A549 (cell line): ENCODE measurements at regions not wholly inside any gene's neighbourhood (a gene's known extent, or its start where the extent isn't known, plus 50 kb on each side); places are given as distances from the start of the nearest gene placed in this dataset.

Source experiments
- ATAC-seq, 2 experiments: fragments of 200-7000 bp in 1 of 2; fragments of >200 bp in 1 of 2; cut with Nextera tagmentation in 1 of 2; cut with Tn5 transposase in 1 of 2; 3 replicates each; pipeline versions ENCODE4 v1.8.0 to v1.9.1; 2018 to 2020; ENCODE audit warnings: mild to moderate bottlenecking in 1 of 2, moderate library complexity in 1 of 2
- CTCF ChIA-PET: fragments of 300-600 bp; sonication (Branson Sonifier 250); formaldehyde crosslinking; extraction: SDS; loops from one replicate; lab custom pipeline; 2021; ENCODE audit warnings: antibody characterized with exemption, inconsistent platforms; lab: Yijun Ruan, JAX
- POLR2A ChIA-PET: fragments of 350-600 bp; formaldehyde crosslinking; extraction: SDS; loops from one replicate; lab custom pipeline; 2021; ENCODE audit warnings: antibody characterized with exemption, inconsistent platforms; lab: Yijun Ruan, JAX
- DNase-seq, 2 experiments: peaks; one replicate each; pipeline versions ENCODE4 v3.0.0 to v3.0.0-alpha.2; 2011 to 2016; ENCODE audit warnings: low read depth in 1 of 2, low spot score in 1 of 2
- FAIRE-seq: peaks from 2 replicates; lab custom pipeline; 2011; peaks lifted over from hg19 to GRCh38; lab: Jason Lieb, UNC
- H3K27ac ChIP-seq, 2 experiments: fragments of >200 bp; sonication (Bioruptor Twin); formaldehyde crosslinking; 3 replicates each; pipeline ENCODE4 v1.5.1; 2016 to 2017
- H3K4me1 ChIP-seq: fragments of >200 bp; sonication (Bioruptor Twin); formaldehyde crosslinking; 3 replicates; pipeline ENCODE4 v1.6.1; 2016
- H3K4me2 ChIP-seq: fragments of >200 bp; sonication (Bioruptor Twin); formaldehyde crosslinking; 3 replicates; pipeline ENCODE4 v1.6.1; 2016
- H3K4me3 ChIP-seq: fragments of >200 bp; sonication (Bioruptor Twin); formaldehyde crosslinking; 3 replicates; pipeline ENCODE4 v1.5.1; 2016
- H3K9me3 ChIP-seq: fragments of >200 bp; sonication (Bioruptor Twin); formaldehyde crosslinking; 3 replicates; pipeline ENCODE4 v1.6.1; 2016
- ATOH8 ChIP-seq: fragments of 250-450 bp; sonication (Bioruptor Pico); IDR thresholded peaks from 2 replicates; pipeline ENCODE4 v1.5.0; 2020; ENCODE audit warnings: low read depth, mild to moderate bottlenecking, moderate library complexity
- CBX2 ChIP-seq: fragments of 200-600 bp; sonication (generic); IDR thresholded peaks from 2 replicates; pipeline ENCODE4 v1.6.1; 2016; ENCODE audit warnings: low read depth, mild to moderate bottlenecking, borderline replicate concordance
- CBX8 ChIP-seq: fragments of 200-600 bp; sonication (generic); IDR thresholded peaks from 2 replicates; pipeline ENCODE4 v1.6.1; 2016
- CHD2 ChIP-seq: fragments of 150-350 bp; IDR thresholded peaks from 2 replicates; pipeline ENCODE4 v1.6.1; 2014; ENCODE audit warnings: low read length; ENCODE audit not compliant: partially characterized antibody
- CTCF ChIP-seq: fragments of >200 bp; sonication (Bioruptor Twin); formaldehyde crosslinking; IDR thresholded peaks from 3 replicates; pipeline ENCODE4 v1.5.1; 2016
- EHMT2 ChIP-seq: fragments of 200-600 bp; sonication (generic); IDR thresholded peaks from 2 replicates; pipeline ENCODE4 v1.6.1; 2016; ENCODE audit warnings: antibody characterized with exemption, low read depth, mild to moderate bottlenecking, moderate library complexity
- ELK1 ChIP-seq: fragments of 150-350 bp; IDR thresholded peaks from 2 replicates; pipeline ENCODE4 v1.6.1; 2014; ENCODE audit warnings: low read depth, mild to moderate bottlenecking, low read length
- FOSB ChIP-seq: fragments of 250-450 bp; sonication (Bioruptor Pico); IDR thresholded peaks from 2 replicates; pipeline ENCODE4 v1.5.0; 2020; ENCODE audit warnings: mild to moderate bottlenecking, moderate library complexity
- GATA3 ChIP-seq: IDR thresholded peaks from 2 replicates; pipeline ENCODE4 v1.6.1; 2012; ENCODE audit warnings: borderline replicate concordance
- HMGXB4 ChIP-seq: fragments of 250-450 bp; sonication (Bioruptor Pico); IDR thresholded peaks from 2 replicates; pipeline ENCODE4 v1.5.0; 2021; ENCODE audit warnings: mild to moderate bottlenecking, moderate library complexity, borderline replicate concordance
- HOXA7 ChIP-seq: fragments of 250-450 bp; sonication (Bioruptor Pico); IDR thresholded peaks from 2 replicates; pipeline ENCODE4 v1.5.0; 2020; ENCODE audit warnings: mild to moderate bottlenecking, moderate library complexity
- KDM1A ChIP-seq: fragments of 200-600 bp; sonication (generic); IDR thresholded peaks from 2 replicates; pipeline ENCODE4 v1.6.1; 2016; ENCODE audit warnings: low read depth, mild to moderate bottlenecking
- KDM5A ChIP-seq: fragments of 200-600 bp; sonication (generic); IDR thresholded peaks from 2 replicates; pipeline ENCODE4 v1.6.1; 2016; ENCODE audit warnings: antibody characterized with exemption, mild to moderate bottlenecking
- MAX ChIP-seq: IDR thresholded peaks from 2 replicates; pipeline ENCODE4 v1.6.1; 2012
- NPAS2 ChIP-seq: fragments of 250-450 bp; sonication (Bioruptor Pico); IDR thresholded peaks from 2 replicates; pipeline ENCODE4 v1.8.0; 2022; ENCODE audit warnings: mild to moderate bottlenecking, moderate library complexity, borderline replicate concordance
- NR3C1 ChIP-seq: fragments of >200 bp; sonication (Bioruptor Twin); formaldehyde crosslinking; IDR thresholded peaks from 3 replicates; pipeline ENCODE4 v1.6.1; 2017
- POLR2A ChIP-seq: IDR thresholded peaks from 2 replicates; pipeline ENCODE4 v1.6.1; 2012; ENCODE audit warnings: mild to moderate bottlenecking, low read length
- POLR2AphosphoS2 ChIP-seq: conservative IDR thresholded peaks from 2 replicates; pipeline ENCODE4 v1.6.1; 2012; ENCODE audit warnings: low read length, improper control_type of control experiment, inconsistent platforms
- RCOR1 ChIP-seq: fragments of 150-350 bp; IDR thresholded peaks from 2 replicates; pipeline ENCODE4 v1.6.1; 2014; ENCODE audit warnings: antibody characterized with exemption, low read length, low read depth
- RFX5 ChIP-seq: fragments of 450-650 bp; IDR thresholded peaks from 2 replicates; pipeline ENCODE4 v1.7.1; 2014; ENCODE audit warnings: antibody characterized with exemption, mild to moderate bottlenecking, moderate library complexity
- RNF2 ChIP-seq: fragments of 200-600 bp; sonication (generic); IDR thresholded peaks from 2 replicates; pipeline ENCODE4 v1.6.1; 2016; ENCODE audit warnings: low read depth, mild to moderate bottlenecking, antibody characterized with exemption, moderate library complexity, borderline replicate concordance
- TFCP2L1 ChIP-seq: fragments of 250-450 bp; sonication (Bioruptor Pico); IDR thresholded peaks from 2 replicates; pipeline ENCODE4 v1.5.0; 2021; ENCODE audit warnings: mild to moderate bottlenecking
- TP53 ChIP-seq: fragments of 250-450 bp; sonication (Bioruptor Pico); IDR thresholded peaks from 2 replicates; pipeline ENCODE4 v1.5.0; 2021; ENCODE audit warnings: mild to moderate bottlenecking, moderate library complexity
- ZFP36 ChIP-seq: fragments of 450-650 bp; IDR thresholded peaks from 2 replicates; pipeline ENCODE4 v1.6.1; 2014; ENCODE audit warnings: borderline replicate concordance; ENCODE audit not compliant: partially characterized antibody
- ZSCAN20 ChIP-seq: fragments of 250-450 bp; sonication (Bioruptor Pico); IDR thresholded peaks from 2 replicates; pipeline ENCODE4 v1.8.0; 2022; ENCODE audit warnings: mild to moderate bottlenecking, moderate library complexity
- WGBS: methylation state at CpG from one replicate; pipeline ENCODE4 v1.1.6; 2017; ENCODE audit errors: missing lambda C conversion rate; 5-methylcytosine and 5-hydroxymethylcytosine counted together

GRCh38 chr1:38153778-38154470 is 107.3 kb upstream of the POU3F1 start:
- WGBS, result 38% methylated on average over 12 of the region's 12 CpGs
- Histone ChIP-seq H3K9me3 (no peaks in the 10 kb centered on the region), H3K4me2 (no peak overlapping the region), H3K27ac (no peak overlapping the region)
- POLR2A ChIA-PET, result no interaction called here
- CTCF ChIA-PET, result no interaction called here
- no peak for FAIRE-seq
- ATAC-seq, result no peak
- TF ChIP-seq POLR2AphosphoS2 (no peak), ELK1 (no peak), GATA3 (no peak), NPAS2 (no peak), TP53 (no peak), RFX5 (no peak), TFCP2L1 (CRISPR knock-in tag) (no peak), ZSCAN20 (CRISPR knock-in tag) (no peak), FOSB (CRISPR knock-in tag) (no peak), ZFP36 (no peak), RNF2 (no peak), POLR2A (no peak), CHD2 (no peak), KDM5A (no peak), CBX2 (no peak), HMGXB4 (CRISPR knock-in tag) (no peak), CTCF (no peak), HOXA7 (CRISPR knock-in tag) (no peak), KDM1A (no peak), MAX (no peak)
- TF ChIP-seq, all 56 proteins: peak for 0
- Histone ChIP-seq H3K4me3 (no peak overlapping the region), H3K4me1 (no peaks in the 10 kb centered on the region)
- DNase-seq, result no peak

- no peak for DNase-seq
- 5% methylated on average over 6 of the region's 6 CpGs for whole genome bisulfite sequencing
- ATAC-seq, result no peak
- H3K4me2 ChIP-seq, result no peak overlapping the region
- ChIA-PET CTCF (interaction anchor here (0.6 kb wide), 1 partner anchor 13 kb away, joined by 3 read pairs; no protein-coding TSS in a partner anchor), POLR2A (no interaction called here)
- no peaks in the 10 kb centered on the region for H3K9me3 ChIP-seq
- no peak for TF ChIP-seq TP53
- TF ChIP-seq NR3C1, result no peak
- TF ChIP-seq KDM1A, result no peak
- no peak for TF ChIP-seq CBX8
- TF ChIP-seq EHMT2, result no peak
- TF ChIP-seq RCOR1, result no peak
- no peak for TF ChIP-seq ATOH8
- no peak overlapping the region for H3K4me3 ChIP-seq
- H3K27ac ChIP-seq, result no peak overlapping the region
- no peak for FAIRE-seq
- H3K4me1 ChIP-seq, result no peaks in the 10 kb centered on the region
These were observed 106.6 kb upstream of the POU3F1 start for GRCh38 chr1:38153066-38153777.
